HG02763 (cell line): ENCODE measurements at regions not wholly inside any gene's neighbourhood (a gene's known extent, or its start where the extent isn't known, plus 50 kb on each side); places are given as distances from the start of the nearest gene placed in this dataset.
"Not testable (repeated sequence)": the region's sequence is repeated elsewhere in the genome, so short reads cannot be mapped to it uniquely, and the experiment has no call there.

ENCODE experiments used
- ATAC-seq: cut with Tn5 transposase; IDR thresholded peaks from one replicate; pipeline ENCODE4 v1.9.1; 2021; ENCODE audit warnings: mild to moderate bottlenecking, moderate library complexity; ENCODE audit not compliant: unreplicated experiment

- no peak for ATAC-seq
Measured at GRCh38 chr22:48734961-48735360, 1092.7 kb downstream of the BRD1 start.

- ATAC-seq: no peak
Measured at GRCh38 chr22:48734359-48734758, 1093.3 kb downstream of the BRD1 start.

- no peak for ATAC-seq
Measured at GRCh38 chr22:48729499-48730171, 1098.0 kb downstream of the BRD1 start.

- ATAC-seq: no peak
Measured at GRCh38 chr22:48727454-48728058, 1100.1 kb downstream of the BRD1 start.

- no peak for ATAC-seq
Measured at GRCh38 chr22:48724899-48725298, 1102.8 kb downstream of the BRD1 start.

- no peak for ATAC-seq
Measured at GRCh38 chr22:48722661-48723060, 1105.0 kb downstream of the BRD1 start.

- no peak for ATAC-seq
Measured at GRCh38 chr22:48721395-48721669, 1106.3 kb downstream of the BRD1 start.

- no peak for ATAC-seq
Measured at GRCh38 chr22:48720662-48721394, 1106.8 kb downstream of the BRD1 start.

- no peak for ATAC-seq
Measured at GRCh38 chr22:48719978-48720661, 1107.6 kb downstream of the BRD1 start.

GRCh38 chr22:48718818-48719500, 1108.7 kb downstream of the BRD1 start:
- ATAC-seq: no peak

- ATAC-seq: no peak
Measured at GRCh38 chr22:48717883-48718817, 1109.5 kb downstream of the BRD1 start.

- ATAC-seq: no peak
Measured at GRCh38 chr22:48717076-48717810, 1110.4 kb downstream of the BRD1 start.

- not testable (repeated sequence) for ATAC-seq
Measured at GRCh38 chr22:48716154-48716553, 1111.5 kb downstream of the BRD1 start.

- no peak for ATAC-seq
Measured at GRCh38 chr22:48715511-48715910, 1112.2 kb downstream of the BRD1 start.

GRCh38 chr22:48714231-48714630, 1113.4 kb downstream of the BRD1 start:
- no peak for ATAC-seq

GRCh38 chr22:48713272-48714205, 1114.1 kb downstream of the BRD1 start:
- no peak for ATAC-seq

GRCh38 chr22:48712558-48713271, 1115.0 kb downstream of the BRD1 start:
- ATAC-seq: no peak

- ATAC-seq: no peak
Measured at GRCh38 chr22:48711669-48712068, 1116.0 kb downstream of the BRD1 start.
